A549 (cell line): ENCODE measurements at regions not wholly inside any gene's neighbourhood (a gene's known extent, or its start where the extent isn't known, plus 50 kb on each side); places are given as distances from the start of the nearest gene placed in this dataset.

Source experiments
- ATAC-seq, 2 experiments: fragments of 200-7000 bp in 1 of 2; fragments of >200 bp in 1 of 2; cut with Nextera tagmentation in 1 of 2; cut with Tn5 transposase in 1 of 2; 3 replicates each; pipeline versions ENCODE4 v1.8.0 to v1.9.1; 2018 to 2020; ENCODE audit warnings: mild to moderate bottlenecking in 1 of 2, moderate library complexity in 1 of 2
- CTCF ChIA-PET: fragments of 300-600 bp; sonication (Branson Sonifier 250); formaldehyde crosslinking; extraction: SDS; loops from one replicate; lab custom pipeline; 2021; ENCODE audit warnings: antibody characterized with exemption, inconsistent platforms; lab: Yijun Ruan, JAX
- POLR2A ChIA-PET: fragments of 350-600 bp; formaldehyde crosslinking; extraction: SDS; loops from one replicate; lab custom pipeline; 2021; ENCODE audit warnings: antibody characterized with exemption, inconsistent platforms; lab: Yijun Ruan, JAX
- DNase-seq, 2 experiments: peaks; one replicate each; pipeline versions ENCODE4 v3.0.0 to v3.0.0-alpha.2; 2011 to 2016; ENCODE audit warnings: low read depth in 1 of 2, low spot score in 1 of 2
- FAIRE-seq: peaks from 2 replicates; lab custom pipeline; 2011; peaks lifted over from hg19 to GRCh38; lab: Jason Lieb, UNC
- H3K27ac ChIP-seq, 2 experiments: fragments of >200 bp; sonication (Bioruptor Twin); formaldehyde crosslinking; 3 replicates each; pipeline ENCODE4 v1.5.1; 2016 to 2017
- H3K4me1 ChIP-seq: fragments of >200 bp; sonication (Bioruptor Twin); formaldehyde crosslinking; 3 replicates; pipeline ENCODE4 v1.6.1; 2016
- H3K4me2 ChIP-seq: fragments of >200 bp; sonication (Bioruptor Twin); formaldehyde crosslinking; 3 replicates; pipeline ENCODE4 v1.6.1; 2016
- H3K4me3 ChIP-seq: fragments of >200 bp; sonication (Bioruptor Twin); formaldehyde crosslinking; 3 replicates; pipeline ENCODE4 v1.5.1; 2016
- H3K9me3 ChIP-seq: fragments of >200 bp; sonication (Bioruptor Twin); formaldehyde crosslinking; 3 replicates; pipeline ENCODE4 v1.6.1; 2016
- BCL3 ChIP-seq: fragments of >200 bp; sonication (Bioruptor Twin); formaldehyde crosslinking; IDR thresholded peaks from 3 replicates; pipeline ENCODE4 v1.6.1; 2016
- CBX2 ChIP-seq: fragments of 200-600 bp; sonication (generic); IDR thresholded peaks from 2 replicates; pipeline ENCODE4 v1.6.1; 2016; ENCODE audit warnings: low read depth, mild to moderate bottlenecking, borderline replicate concordance
- CEBPB ChIP-seq, 2 experiments: fragments of >200 bp in 1 of 2; sonication (Bioruptor Twin) in 1 of 2; formaldehyde crosslinking in 1 of 2; IDR thresholded peaks; 2 replicates each; pipeline ENCODE4 v1.6.1; 2012 to 2016
- EHF ChIP-seq: fragments of 250-450 bp; sonication (Bioruptor Pico); IDR thresholded peaks from 2 replicates; pipeline ENCODE4 v1.5.0; 2020; ENCODE audit warnings: mild to moderate bottlenecking
- EHMT2 ChIP-seq: fragments of 200-600 bp; sonication (generic); IDR thresholded peaks from 2 replicates; pipeline ENCODE4 v1.6.1; 2016; ENCODE audit warnings: antibody characterized with exemption, low read depth, mild to moderate bottlenecking, moderate library complexity
- EP300 ChIP-seq, 2 experiments: fragments of >200 bp; sonication (Bioruptor Twin); formaldehyde crosslinking; IDR thresholded peaks; 2 replicates in 1 of 2; 3 replicates in 1 of 2; pipeline ENCODE4 v1.6.1; 2016 to 2017
- FOSL2 ChIP-seq, 2 experiments: fragments of 450-650 bp in 1 of 2; fragments of >200 bp in 1 of 2; sonication (Bioruptor Twin) in 1 of 2; formaldehyde crosslinking; IDR thresholded peaks; 2 replicates each; pipeline versions ENCODE4 v1.5.0 to v1.6.1; 2016 to 2020; ENCODE audit warnings: mild to moderate bottlenecking in 1 of 2, moderate library complexity in 1 of 2
- HMGXB4 ChIP-seq: fragments of 250-450 bp; sonication (Bioruptor Pico); IDR thresholded peaks from 2 replicates; pipeline ENCODE4 v1.5.0; 2021; ENCODE audit warnings: mild to moderate bottlenecking, moderate library complexity, borderline replicate concordance
- JUN ChIP-seq, 2 experiments: fragments of >200 bp; sonication (Bioruptor Twin); formaldehyde crosslinking; IDR thresholded peaks; 2 replicates in 1 of 2; 3 replicates in 1 of 2; pipeline ENCODE4 v1.6.1; 2016 to 2017
- KDM1A ChIP-seq: fragments of 200-600 bp; sonication (generic); IDR thresholded peaks from 2 replicates; pipeline ENCODE4 v1.6.1; 2016; ENCODE audit warnings: low read depth, mild to moderate bottlenecking
- MAZ ChIP-seq: fragments of 150-350 bp; IDR thresholded peaks from 2 replicates; pipeline ENCODE4 v1.6.1; 2014; ENCODE audit warnings: antibody characterized with exemption, low read depth, low read length, borderline replicate concordance
- MYC ChIP-seq: IDR thresholded peaks from 2 replicates; pipeline ENCODE4 v1.6.1; 2012; ENCODE audit warnings: mild to moderate bottlenecking, inconsistent platforms, low read length, improper control_type of control experiment, borderline replicate concordance
- NPAS2 ChIP-seq: fragments of 250-450 bp; sonication (Bioruptor Pico); IDR thresholded peaks from 2 replicates; pipeline ENCODE4 v1.8.0; 2022; ENCODE audit warnings: mild to moderate bottlenecking, moderate library complexity, borderline replicate concordance
- POLR2A ChIP-seq: IDR thresholded peaks from 2 replicates; pipeline ENCODE4 v1.6.1; 2012; ENCODE audit warnings: mild to moderate bottlenecking, low read length
- POLR2AphosphoS2 ChIP-seq: conservative IDR thresholded peaks from 2 replicates; pipeline ENCODE4 v1.6.1; 2012; ENCODE audit warnings: low read length, improper control_type of control experiment, inconsistent platforms
- REST ChIP-seq: fragments of 200-600 bp; sonication (generic); IDR thresholded peaks from 2 replicates; pipeline ENCODE4 v1.6.1; 2016; ENCODE audit warnings: antibody characterized with exemption, mild to moderate bottlenecking, moderate library complexity
- RNF2 ChIP-seq: fragments of 200-600 bp; sonication (generic); IDR thresholded peaks from 2 replicates; pipeline ENCODE4 v1.6.1; 2016; ENCODE audit warnings: low read depth, mild to moderate bottlenecking, antibody characterized with exemption, moderate library complexity, borderline replicate concordance
- SMC3 ChIP-seq: fragments of >200 bp; sonication (Bioruptor Twin); formaldehyde crosslinking; IDR thresholded peaks from 3 replicates; pipeline ENCODE4 v1.6.1; 2018; ENCODE audit warnings: inconsistent platforms
- SREBF2 ChIP-seq: fragments of 450-650 bp; IDR thresholded peaks from 2 replicates; pipeline ENCODE4 v1.6.1; 2014; ENCODE audit warnings: mild to moderate bottlenecking, moderate library complexity
- TFCP2L1 ChIP-seq: fragments of 250-450 bp; sonication (Bioruptor Pico); IDR thresholded peaks from 2 replicates; pipeline ENCODE4 v1.5.0; 2021; ENCODE audit warnings: mild to moderate bottlenecking
- TP53 ChIP-seq: fragments of 250-450 bp; sonication (Bioruptor Pico); IDR thresholded peaks from 2 replicates; pipeline ENCODE4 v1.5.0; 2021; ENCODE audit warnings: mild to moderate bottlenecking, moderate library complexity
- USF2 ChIP-seq: fragments of 450-650 bp; IDR thresholded peaks from 2 replicates; pipeline ENCODE4 v1.6.1; 2014; ENCODE audit warnings: antibody characterized with exemption
- ZC3H11A ChIP-seq: fragments of 450-650 bp; IDR thresholded peaks from 2 replicates; pipeline ENCODE4 v1.6.1; 2014; ENCODE audit warnings: antibody characterized with exemption, mild to moderate bottlenecking
- ZFP36 ChIP-seq: fragments of 450-650 bp; IDR thresholded peaks from 2 replicates; pipeline ENCODE4 v1.6.1; 2014; ENCODE audit warnings: borderline replicate concordance; ENCODE audit not compliant: partially characterized antibody
- ZNF302 ChIP-seq: fragments of 250-450 bp; sonication (Bioruptor Pico); IDR thresholded peaks from 2 replicates; pipeline ENCODE4 v1.9.0; 2021; ENCODE audit warnings: inconsistent platforms, mild to moderate bottlenecking, moderate library complexity
- WGBS: methylation state at CpG from one replicate; pipeline ENCODE4 v1.1.6; 2017; ENCODE audit errors: missing lambda C conversion rate; 5-methylcytosine and 5-hydroxymethylcytosine counted together
- TF ChIP-seq, protein P1 (sequence below): IDR thresholded peaks from 2 replicates; pipeline ENCODE4 v1.6.1; 2012

DNA sequence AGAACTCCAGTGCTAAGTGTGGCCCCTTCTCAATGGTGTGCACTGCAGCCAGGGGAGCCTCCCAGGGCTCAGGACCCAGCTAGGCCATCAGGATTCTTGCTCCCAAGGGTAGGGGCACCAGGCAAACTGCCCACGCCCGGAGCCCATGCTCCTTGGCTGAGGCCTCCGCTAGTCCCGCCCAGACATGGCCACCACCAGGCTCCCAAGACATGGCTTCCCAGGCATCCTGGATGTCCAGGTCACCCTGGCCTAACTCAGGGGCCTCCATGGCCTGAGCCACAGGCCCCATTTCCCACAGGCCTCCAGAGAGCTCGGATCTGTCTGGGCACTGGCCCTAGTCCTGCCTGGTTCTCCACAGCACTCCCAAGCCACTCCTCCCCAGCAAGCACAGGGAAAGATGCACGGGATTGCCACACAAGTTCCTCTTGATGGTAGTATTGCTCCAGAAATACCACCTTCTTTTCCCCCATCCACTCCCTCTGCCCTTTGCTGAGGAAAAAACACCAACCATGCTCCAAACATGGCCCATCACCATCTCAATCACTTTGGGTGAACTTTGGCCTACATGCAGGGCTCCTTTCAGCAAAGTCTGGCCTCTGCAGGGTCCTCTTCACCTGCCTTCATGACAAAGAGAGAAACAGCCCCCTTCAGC lies 274.7 kb upstream of the AGTR2 start:
- CTCF ChIA-PET, result no interaction called here
- H3K4me2 ChIP-seq, result no peak overlapping the region
- POLR2A ChIA-PET, result no interaction called here
- 0 out of 3 replicates have a peak, but pooled peaks cover 2% of the 10 kb centered on the region for H3K9me3 ChIP-seq
- WGBS, result 92% methylated on average over 2 of the region's 6 CpGs
- H3K4me1 ChIP-seq, result no peaks in the 10 kb centered on the region
- ATAC-seq (no peak), DNase-seq (no peak), FAIRE-seq (no peak)
- no peak overlapping the region for H3K27ac ChIP-seq
- TF ChIP-seq MAZ, result no peak
- no peak for TF ChIP-seq HMGXB4 (CRISPR knock-in tag)
- no peak for TF ChIP-seq MYC
- TF ChIP-seq ZC3H11A, result no peak
- TF ChIP-seq FOSL2 (IDR thresholded peaks at IDR 0.05), result no peak
- no peak for TF ChIP-seq FOSL2 (CRISPR knock-in tag; IDR thresholded peaks at IDR 0.05)
- TF ChIP-seq EHMT2, result no peak
- H3K4me3 ChIP-seq, result no peak overlapping the region

GRCh38 chrX:115896362-115896761 lies 274.2 kb upstream of the AGTR2 start:
- FAIRE-seq (no peak), DNase-seq (no peak), ATAC-seq (no peak)
- no peak overlapping the region for H3K4me2 ChIP-seq
- no peak overlapping the region for H3K4me3 ChIP-seq
- TF ChIP-seq TFCP2L1 (CRISPR knock-in tag), result no peak
- TF ChIP-seq EHF (CRISPR knock-in tag), result no peak
- no peak for TF ChIP-seq JUN (IDR thresholded peaks at IDR 0.05)
- TF ChIP-seq CEBPB (IDR thresholded peaks at IDR 0.05), result no peak
- no peak for TF ChIP-seq ZC3H11A
- no peak for TF ChIP-seq POLR2AphosphoS2
- TF ChIP-seq CBX2, result no peak
- TF ChIP-seq RNF2, result no peak
- TF ChIP-seq POLR2A, result no peak
- TF ChIP-seq EP300 (IDR thresholded peaks at IDR 0.05), result no peak
- TF ChIP-seq NPAS2 (CRISPR knock-in tag), result no peak
- TF ChIP-seq ZFP36, result no peak
- no peak for TF ChIP-seq SREBF2
- no peak for TF ChIP-seq TP53 (CRISPR knock-in tag)
- H3K4me1 ChIP-seq, result no peaks in the 10 kb centered on the region
- WGBS, result 100% methylated on average over 3 of the region's 5 CpGs
- POLR2A ChIA-PET, result no interaction called here
- CTCF ChIA-PET, result no interaction called here
- H3K27ac ChIP-seq, result no peak overlapping the region
- 0 out of 3 replicates have a peak, but pooled peaks cover under 1% of the 10 kb centered on the region for H3K9me3 ChIP-seq

DNA sequence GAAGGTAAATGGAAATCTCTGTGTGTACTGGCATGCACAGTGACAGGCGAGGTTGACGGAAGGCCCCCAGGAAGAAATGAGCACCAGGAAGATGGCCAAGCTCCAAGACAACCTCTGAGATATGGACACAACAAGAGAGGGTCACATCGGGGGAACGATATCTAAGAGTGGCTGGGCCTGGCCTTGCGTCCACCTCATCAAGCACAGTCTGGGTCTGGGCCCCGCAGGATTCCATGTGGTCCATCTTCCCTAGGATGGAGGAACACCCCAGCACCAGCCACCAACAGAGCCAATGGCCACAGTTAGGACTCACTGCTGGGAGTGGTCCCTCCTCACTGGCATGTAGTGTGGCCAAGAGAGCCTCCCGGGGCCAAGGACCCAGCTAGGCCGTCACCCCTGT lies 272.6 kb upstream of the AGTR2 start:
- POLR2A ChIA-PET, result no interaction called here
- Histone ChIP-seq H3K9me3 (no peaks in the 10 kb centered on the region; the same call in 2 of the 3 replicates), H3K27ac (no peak overlapping the region), H3K4me3 (no peak overlapping the region), H3K4me1 (no peaks in the 10 kb centered on the region), H3K4me2 (no peak overlapping the region)
- WGBS, result 91% methylated on average over 6 of the region's 8 CpGs
- TF ChIP-seq, protein P1, sequence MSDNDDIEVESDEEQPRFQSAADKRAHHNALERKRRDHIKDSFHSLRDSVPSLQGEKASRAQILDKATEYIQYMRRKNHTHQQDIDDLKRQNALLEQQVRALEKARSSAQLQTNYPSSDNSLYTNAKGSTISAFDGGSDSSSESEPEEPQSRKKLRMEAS, result no peak
- TF ChIP-seq USF2, result no peak
- TF ChIP-seq REST, result no peak
- no peak for TF ChIP-seq BCL3
- no peak for TF ChIP-seq ZNF302 (CRISPR knock-in tag)
- TF ChIP-seq KDM1A, result no peak
- no peak for TF ChIP-seq SMC3
- CTCF ChIA-PET, result no interaction called here
- no peak for ATAC-seq
- no peak for FAIRE-seq
- no peak for DNase-seq
